Smooth muscle cell (in vitro differentiated cells): ENCODE measurements at regions not wholly inside any gene's neighbourhood (a gene's known extent, or its start where the extent isn't known, plus 50 kb on each side); places are given as distances from the start of the nearest gene placed in this dataset.

Experiments
- DNase-seq: peaks from one replicate; lab custom pipeline; 2025; ENCODE audit not compliant: unreplicated experiment; lab: John Stamatoyannopoulos, UW
- H2AFZ ChIP-seq: fragments of 200-600 bp; sonication (generic); 2 replicates; pipeline ENCODE4 v1.6.0; 2016; ENCODE audit warnings: antibody characterized with exemption, low read depth, mild to moderate bottlenecking
- H3F3A ChIP-seq: fragments of 200-600 bp; sonication (generic); 2 replicates; pipeline ENCODE4 v1.6.0; 2017; ENCODE audit warnings: antibody characterized with exemption, low read depth
- H3K27ac ChIP-seq: fragments of 200-600 bp; sonication (generic); 2 replicates; pipeline ENCODE4 v1.5.1; 2016; ENCODE audit warnings: low read depth, mild to moderate bottlenecking
- H3K27me3 ChIP-seq: fragments of 200-600 bp; sonication (generic); 2 replicates; pipeline ENCODE4 v1.6.1; 2016; ENCODE audit warnings: low read depth, mild to moderate bottlenecking
- H3K36me3 ChIP-seq: fragments of 200-600 bp; sonication (generic); 2 replicates; pipeline ENCODE4 v1.5.1; 2016; ENCODE audit warnings: low read depth
- H3K4me1 ChIP-seq: fragments of 200-600 bp; sonication (generic); 2 replicates; pipeline ENCODE4 v1.5.1; 2016; ENCODE audit warnings: low read depth
- H3K4me2 ChIP-seq: fragments of 200-600 bp; sonication (generic); 2 replicates; pipeline ENCODE4 v1.6.0; 2016; ENCODE audit warnings: mild to moderate bottlenecking
- H3K4me3 ChIP-seq: fragments of 200-600 bp; sonication (generic); 2 replicates; pipeline ENCODE4 v1.5.1; 2016; ENCODE audit warnings: mild to moderate bottlenecking
- H3K79me2 ChIP-seq: fragments of 200-600 bp; sonication (generic); 2 replicates; pipeline ENCODE4 v1.6.0; 2016; ENCODE audit warnings: low read depth, mild to moderate bottlenecking
- H3K9ac ChIP-seq: fragments of 200-600 bp; sonication (generic); 2 replicates; pipeline ENCODE4 v1.6.0; 2016; ENCODE audit warnings: low read depth
- H3K9me3 ChIP-seq: fragments of 200-600 bp; sonication (generic); replicated peaks from 2 replicates; pipeline ENCODE4 v1.5.1; 2016; ENCODE audit warnings: low read depth
- H4K20me1 ChIP-seq: fragments of 200-600 bp; sonication (generic); 2 replicates; pipeline ENCODE4 v1.6.0; 2016; ENCODE audit warnings: low read depth
- WGBS: methylation state at CpG from one replicate; pipeline ENCODE4 v1.1.7; 2016; ENCODE audit warnings: low lambda C conversion rate; 5-methylcytosine and 5-hydroxymethylcytosine counted together
- TF ChIP-seq, protein P1 (sequence below): fragments of 200-600 bp; sonication (generic); IDR thresholded peaks from 2 replicates; pipeline ENCODE4 v1.5.1; 2017; ENCODE audit warnings: borderline replicate concordance, mild to moderate bottlenecking, antibody characterized with exemption; ENCODE audit not compliant: insufficient read depth, poor library complexity, severe bottlenecking

- Histone ChIP-seq H3K9me3 (no peaks in the 10 kb centered on the region), H3K9ac (no peak overlapping the region), H3K36me3 (no peaks in the 10 kb centered on the region), H3F3A (no peaks in the 10 kb centered on the region), H3K27me3 (no peaks in the 10 kb centered on the region), H3K4me3 (no peak overlapping the region), H3K27ac (no peak overlapping the region), H2AFZ (no peak overlapping the region), H3K4me1 (peaks cover 36% of the 10 kb centered on the region), H4K20me1 (no peaks in the 10 kb centered on the region), H3K79me2 (no peaks in the 10 kb centered on the region), H3K4me2 (no peak overlapping the region)
- TF ChIP-seq, protein P1, sequence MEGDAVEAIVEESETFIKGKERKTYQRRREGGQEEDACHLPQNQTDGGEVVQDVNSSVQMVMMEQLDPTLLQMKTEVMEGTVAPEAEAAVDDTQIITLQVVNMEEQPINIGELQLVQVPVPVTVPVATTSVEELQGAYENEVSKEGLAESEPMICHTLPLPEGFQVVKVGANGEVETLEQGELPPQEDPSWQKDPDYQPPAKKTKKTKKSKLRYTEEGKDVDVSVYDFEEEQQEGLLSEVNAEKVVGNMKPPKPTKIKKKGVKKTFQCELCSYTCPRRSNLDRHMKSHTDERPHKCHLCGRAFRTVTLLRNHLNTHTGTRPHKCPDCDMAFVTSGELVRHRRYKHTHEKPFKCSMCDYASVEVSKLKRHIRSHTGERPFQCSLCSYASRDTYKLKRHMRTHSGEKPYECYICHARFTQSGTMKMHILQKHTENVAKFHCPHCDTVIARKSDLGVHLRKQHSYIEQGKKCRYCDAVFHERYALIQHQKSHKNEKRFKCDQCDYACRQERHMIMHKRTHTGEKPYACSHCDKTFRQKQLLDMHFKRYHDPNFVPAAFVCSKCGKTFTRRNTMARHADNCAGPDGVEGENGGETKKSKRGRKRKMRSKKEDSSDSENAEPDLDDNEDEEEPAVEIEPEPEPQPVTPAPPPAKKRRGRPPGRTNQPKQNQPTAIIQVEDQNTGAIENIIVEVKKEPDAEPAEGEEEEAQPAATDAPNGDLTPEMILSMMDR: no peak
- DNase-seq: no peak
- 74% methylated on average over 6 of the region's 6 CpGs for WGBS
Measured at GRCh38 chr3:177594096-177594495, 396.8 kb upstream of the TBL1XR1 start.

DNA sequence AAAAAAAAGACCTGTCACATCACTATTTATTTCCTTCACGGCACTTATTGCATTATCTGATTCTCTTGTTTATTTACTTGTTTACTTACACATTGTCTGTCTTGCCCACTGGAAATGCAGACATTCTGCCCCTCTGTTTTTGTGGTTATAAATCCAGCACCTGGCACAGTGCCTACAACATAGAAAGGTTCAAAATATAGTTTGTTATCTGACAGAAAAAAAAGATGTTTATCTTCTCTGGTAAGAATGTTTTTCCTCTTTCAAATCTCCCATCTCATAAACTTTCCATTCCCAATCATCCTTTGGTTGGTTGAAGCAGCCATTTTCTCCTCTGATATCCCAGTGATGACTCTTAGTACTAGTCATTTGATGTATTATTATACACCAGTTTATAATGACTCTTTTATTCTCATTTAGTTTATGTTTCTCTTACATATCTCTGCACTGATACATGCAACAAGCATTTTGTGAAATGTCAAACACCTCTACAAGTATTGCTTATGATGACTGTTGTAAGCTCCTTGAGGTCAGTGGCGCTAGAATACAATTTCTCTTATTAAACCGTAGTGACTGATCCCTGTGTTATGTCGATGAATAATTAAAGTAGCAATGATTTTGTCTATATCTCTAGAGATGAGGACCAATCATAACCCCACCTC, 398.4 kb upstream of the TBL1XR1 start:
- Histone ChIP-seq H3K27me3 (no peaks in the 10 kb centered on the region), H3K4me3 (no peak overlapping the region), H3K79me2 (no peaks in the 10 kb centered on the region), H2AFZ (no peak overlapping the region), H3K4me2 (no peak overlapping the region), H3K27ac (peak overlapping the region; percentile 36), H3F3A (no peaks in the 10 kb centered on the region), H3K36me3 (no peaks in the 10 kb centered on the region), H3K9ac (no peak overlapping the region), H4K20me1 (no peaks in the 10 kb centered on the region), H3K9me3 (no peaks in the 10 kb centered on the region), H3K4me1 (peaks cover 23% of the 10 kb centered on the region)
- TF ChIP-seq, protein P1: no peak
- DNase-seq: no peak
- WGBS: 90% methylated on average over 4 of the region's 4 CpGs

DNA sequence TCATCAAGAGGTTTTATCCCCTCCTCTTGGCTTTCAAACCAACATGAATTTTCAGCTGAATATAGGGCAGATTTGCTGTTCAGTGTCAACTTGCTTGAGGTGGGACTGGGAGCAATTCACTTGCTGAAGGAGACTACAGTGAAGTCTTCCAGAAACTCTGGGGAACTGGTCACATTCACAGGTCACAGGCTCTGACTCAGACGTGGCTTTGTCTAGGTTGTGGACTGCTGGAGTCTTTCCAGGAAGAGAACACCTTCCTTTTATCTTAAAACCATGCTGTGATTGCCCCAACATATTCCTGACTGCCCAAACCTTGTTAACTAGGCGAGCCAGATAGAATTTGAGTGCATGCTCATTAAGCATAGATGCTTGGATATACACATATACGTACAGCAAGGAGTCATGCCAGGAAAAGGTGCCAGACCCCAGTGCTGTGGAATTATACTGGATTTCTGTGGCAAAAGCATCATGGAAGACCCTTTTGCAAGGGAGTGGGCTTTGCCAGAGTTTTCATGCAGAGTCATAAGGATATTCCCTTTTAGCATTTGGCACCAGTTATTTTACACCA, 399.1 kb upstream of the TBL1XR1 start:
- H3K79me2 ChIP-seq: no peaks in the 10 kb centered on the region
- TF ChIP-seq, protein P1: no peak
- no peak overlapping the region for H3K4me2 ChIP-seq
- no peaks in the 10 kb centered on the region for H3F3A ChIP-seq
- DNase-seq: no peak
- H3K9ac ChIP-seq: no peak overlapping the region
- 62% methylated on average over 3 of the region's 3 CpGs for WGBS
- no peaks in the 10 kb centered on the region for H3K27me3 ChIP-seq
- H3K4me1 ChIP-seq: peaks cover 16% of the 10 kb centered on the region
- no peaks in the 10 kb centered on the region for H4K20me1 ChIP-seq
- no peaks in the 10 kb centered on the region for H3K9me3 ChIP-seq
- H2AFZ ChIP-seq: no peak overlapping the region
- H3K36me3 ChIP-seq: no peaks in the 10 kb centered on the region
- peak overlapping the region; percentile 36 for H3K27ac ChIP-seq
- H3K4me3 ChIP-seq: no peak overlapping the region

DNA sequence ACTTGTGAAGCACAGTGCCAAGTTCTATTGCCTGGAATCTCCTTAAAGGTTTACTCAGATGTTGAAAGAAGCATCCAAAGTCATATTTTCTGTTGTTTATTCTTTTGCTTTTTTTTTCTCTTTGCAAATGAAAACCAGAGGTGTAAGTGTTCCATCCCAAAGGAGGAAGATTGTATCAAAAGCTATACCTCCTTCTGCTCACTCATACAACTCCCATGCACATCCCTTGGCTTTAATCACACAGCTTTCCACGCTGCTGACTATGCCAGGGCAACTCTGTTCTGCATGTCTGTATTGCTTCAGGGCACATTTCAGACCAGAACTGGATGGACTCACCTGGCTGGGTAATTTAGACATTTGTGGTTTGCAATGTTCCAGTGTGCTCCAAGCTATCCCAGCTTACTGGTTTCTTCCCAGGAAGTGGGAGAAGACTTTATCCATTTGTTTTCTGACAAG, 399.6 kb upstream of the TBL1XR1 start:
- H4K20me1 ChIP-seq: no peaks in the 10 kb centered on the region
- 73% methylated on average over 1 of the region's 1 CpG for WGBS
- TF ChIP-seq, protein P1: no peak
- no peak overlapping the region for H3K4me3 ChIP-seq
- no peak for DNase-seq
- no peaks in the 10 kb centered on the region for H3K36me3 ChIP-seq
- no peak overlapping the region for H3K4me2 ChIP-seq
- no peaks in the 10 kb centered on the region for H3K9me3 ChIP-seq
- H3K27ac ChIP-seq: peak overlapping the region; percentile 36
- no peaks in the 10 kb centered on the region for H3K27me3 ChIP-seq
- no peaks in the 10 kb centered on the region for H3F3A ChIP-seq
- no peaks in the 10 kb centered on the region for H3K79me2 ChIP-seq
- H2AFZ ChIP-seq: no peak overlapping the region
- H3K9ac ChIP-seq: no peak overlapping the region
- peaks cover 16% of the 10 kb centered on the region for H3K4me1 ChIP-seq
